WTC11 (cell line): ENCODE measurements at regions not wholly inside any gene's neighbourhood (a gene's known extent, or its start where the extent isn't known, plus 50 kb on each side); places are given as distances from the start of the nearest gene placed in this dataset.

Source experiments
- ATAC-seq: fragments of 200-7000 bp; cut with Tn5 transposase; 2 replicates; pipeline ENCODE4 v1.10.0; 2021; ENCODE audit warnings: mild to moderate bottlenecking, moderate library complexity
- CTCF ChIA-PET: fragments of 300-600 bp; sonication (Branson Sonifier 250); formaldehyde crosslinking; loops from one replicate; lab custom pipeline; 2021; ENCODE audit warnings: antibody characterized with exemption; lab: Charles Lee
- POLR2A ChIA-PET: fragments of 350-600 bp; sonication (Branson Sonifier 250); formaldehyde crosslinking; loops from one replicate; lab custom pipeline; 2021; ENCODE audit warnings: antibody characterized with exemption; lab: Charles Lee
- DNase-seq: peaks from one replicate; pipeline ENCODE4 v3.0.0; 2021; ENCODE audit warnings: low spot score
- H3K27ac Mint-ChIP-seq: 2 replicates; pipeline ENCODE4 v1.8.0; 2021; ENCODE audit warnings: mixed read lengths
- H3K27me3 Mint-ChIP-seq: 2 replicates; pipeline ENCODE4 v1.8.0; 2021; ENCODE audit warnings: low read depth, mild to moderate bottlenecking, moderate library complexity, mixed read lengths
- H3K36me3 Mint-ChIP-seq: 2 replicates; pipeline ENCODE4 v1.8.0; 2021; ENCODE audit warnings: mixed read lengths
- H3K4me1 Mint-ChIP-seq: 2 replicates; pipeline ENCODE4 v1.8.0; 2022; ENCODE audit warnings: mixed read lengths
- H3K4me3 Mint-ChIP-seq: 2 replicates; pipeline ENCODE4 v1.8.0; 2021; ENCODE audit warnings: mild to moderate bottlenecking, moderate library complexity, mixed read lengths
- H3K9me3 Mint-ChIP-seq: 2 replicates; pipeline ENCODE4 v1.8.0; 2021; ENCODE audit warnings: mixed read lengths
- ATF1 ChIP-seq: sonication (generic); formaldehyde crosslinking; IDR thresholded peaks from 2 replicates; pipeline ENCODE4 v1.8.1; 2023; ENCODE audit warnings: mild to moderate bottlenecking, moderate library complexity, missing genetic modification reagents
- GTF2I ChIP-seq: fragments of 250-450 bp; sonication (Bioruptor Pico); conservative IDR thresholded peaks from 2 replicates; pipeline ENCODE4 v1.4.0; 2021; ENCODE audit warnings: mild to moderate bottlenecking
- JUN ChIP-seq: sonication (generic); formaldehyde crosslinking; IDR thresholded peaks from 2 replicates; pipeline ENCODE4 v1.8.0; 2023; ENCODE audit warnings: mild to moderate bottlenecking, missing genetic modification reagents
- KAT7 ChIP-seq: sonication (generic); formaldehyde crosslinking; IDR thresholded peaks from 2 replicates; pipeline ENCODE4 v1.8.1; 2023; ENCODE audit warnings: missing genetic modification reagents, mild to moderate bottlenecking, borderline replicate concordance
- NFYB ChIP-seq: sonication (generic); formaldehyde crosslinking; conservative IDR thresholded peaks from 2 replicates; pipeline ENCODE4 v1.8.0; 2022; ENCODE audit warnings: low read depth, missing genetic modification reagents
- NR2C2 ChIP-seq: sonication (generic); formaldehyde crosslinking; IDR thresholded peaks from 2 replicates; pipeline ENCODE4 v1.8.0; 2022; ENCODE audit warnings: mild to moderate bottlenecking, missing genetic modification reagents
- NR3C1 ChIP-seq: sonication (generic); formaldehyde crosslinking; conservative IDR thresholded peaks from 2 replicates; pipeline ENCODE4 v1.8.1; 2023; ENCODE audit warnings: low read depth, mild to moderate bottlenecking, missing genetic modification reagents
- RELA ChIP-seq: sonication (generic); formaldehyde crosslinking; IDR thresholded peaks from 2 replicates; pipeline ENCODE4 v1.8.1; 2022; ENCODE audit warnings: missing genetic modification reagents, mild to moderate bottlenecking, borderline replicate concordance
- RORB ChIP-seq: fragments of 250-450 bp; sonication (Bioruptor Pico); IDR thresholded peaks from 2 replicates; pipeline ENCODE4 v1.9.0; 2021; ENCODE audit warnings: mild to moderate bottlenecking
- SOX15 ChIP-seq: fragments of 250-450 bp; sonication (Bioruptor Pico); IDR thresholded peaks from 2 replicates; pipeline ENCODE4 v1.9.0; 2021; ENCODE audit warnings: mild to moderate bottlenecking
- ZBTB21 ChIP-seq: sonication (generic); formaldehyde crosslinking; IDR thresholded peaks from 2 replicates; pipeline ENCODE4 v1.8.1; 2023; ENCODE audit warnings: mild to moderate bottlenecking, missing genetic modification reagents, borderline replicate concordance
- ZNF138 ChIP-seq: sonication (generic); formaldehyde crosslinking; conservative IDR thresholded peaks from 2 replicates; pipeline ENCODE4 v1.8.1; 2022; ENCODE audit warnings: mild to moderate bottlenecking, moderate library complexity, missing genetic modification reagents
- ZNF263 ChIP-seq: sonication (generic); formaldehyde crosslinking; IDR thresholded peaks from 2 replicates; pipeline ENCODE4 v1.8.1; 2022; ENCODE audit warnings: low read depth, mild to moderate bottlenecking, moderate library complexity, missing genetic modification reagents
- TF ChIP-seq, protein P1 (sequence below): sonication (generic); formaldehyde crosslinking; IDR thresholded peaks from 2 replicates; pipeline ENCODE4 v1.8.0; 2022; ENCODE audit warnings: mild to moderate bottlenecking, missing genetic modification reagents
- TF ChIP-seq, protein P2 (sequence below): sonication (generic); formaldehyde crosslinking; IDR thresholded peaks from 2 replicates; pipeline ENCODE4 v1.8.1; 2023; ENCODE audit warnings: mild to moderate bottlenecking, missing genetic modification reagents, moderate library complexity
- TF ChIP-seq, protein P3 (sequence below): sonication (generic); formaldehyde crosslinking; IDR thresholded peaks from 2 replicates; pipeline ENCODE4 v1.8.1; 2022; ENCODE audit warnings: low read depth, mild to moderate bottlenecking, moderate library complexity, missing genetic modification reagents, borderline replicate concordance
- TF ChIP-seq, protein P4 (sequence below): sonication (generic); formaldehyde crosslinking; IDR thresholded peaks from 2 replicates; pipeline ENCODE4 v1.8.0; 2022; ENCODE audit warnings: mild to moderate bottlenecking, missing genetic modification reagents
- TF ChIP-seq, protein P5 (sequence below): fragments of 250-450 bp; sonication (Bioruptor Pico); IDR thresholded peaks from 2 replicates; pipeline ENCODE4 v2.1.2; 2022; ENCODE audit warnings: mild to moderate bottlenecking, moderate library complexity
- TF ChIP-seq, protein P6 (sequence below): sonication (generic); formaldehyde crosslinking; IDR thresholded peaks from 2 replicates; pipeline ENCODE4 v1.8.1; 2023; ENCODE audit warnings: mild to moderate bottlenecking, missing genetic modification reagents
- TF ChIP-seq, protein P7 (sequence below): sonication (generic); formaldehyde crosslinking; IDR thresholded peaks from 2 replicates; pipeline ENCODE4 v1.8.1; 2022; ENCODE audit warnings: missing genetic modification reagents, borderline replicate concordance
- TF ChIP-seq, protein P8 (sequence below): sonication (generic); formaldehyde crosslinking; IDR thresholded peaks from 2 replicates; pipeline ENCODE4 v1.8.1; 2023; ENCODE audit warnings: mild to moderate bottlenecking, moderate library complexity, missing genetic modification reagents
- TF ChIP-seq, protein P9 (sequence below): fragments of 250-450 bp; sonication (Bioruptor Pico); IDR thresholded peaks from 2 replicates; pipeline ENCODE4 v1.8.0; 2021; ENCODE audit warnings: mild to moderate bottlenecking

DNA sequence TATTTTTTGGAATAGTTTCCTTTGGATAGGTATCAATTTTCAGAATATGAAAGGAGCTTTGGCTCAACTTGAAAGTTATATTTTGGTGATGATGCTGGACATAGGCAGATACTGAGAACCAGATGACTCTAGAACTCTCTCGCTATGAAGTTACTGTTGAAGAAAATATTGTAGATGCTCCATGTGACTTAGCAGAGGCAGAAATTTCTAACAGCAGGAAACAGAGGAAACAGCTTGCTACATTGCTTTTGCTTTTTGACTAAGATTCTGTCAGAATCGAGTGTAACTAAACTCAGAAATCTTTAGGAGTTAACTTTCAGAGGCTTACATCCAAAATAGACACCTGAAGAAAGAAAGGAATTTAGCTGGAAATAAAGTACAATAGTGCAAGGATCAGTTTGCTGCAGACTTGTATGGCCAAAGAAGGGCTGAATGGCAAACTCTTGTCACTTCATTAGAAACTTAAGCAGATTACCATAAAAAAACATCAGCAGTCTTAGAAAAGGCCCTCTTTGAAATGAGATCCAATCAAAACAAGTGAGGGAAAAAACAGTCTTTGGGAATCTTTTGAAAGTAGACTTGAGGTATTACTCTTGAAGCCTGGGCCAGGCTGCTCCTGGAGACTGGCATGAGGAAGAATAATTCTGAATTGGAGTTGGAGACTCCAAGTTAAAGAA, 911.8 kb downstream of the FSCB start (continued):
- TF ChIP-seq, protein P1, sequence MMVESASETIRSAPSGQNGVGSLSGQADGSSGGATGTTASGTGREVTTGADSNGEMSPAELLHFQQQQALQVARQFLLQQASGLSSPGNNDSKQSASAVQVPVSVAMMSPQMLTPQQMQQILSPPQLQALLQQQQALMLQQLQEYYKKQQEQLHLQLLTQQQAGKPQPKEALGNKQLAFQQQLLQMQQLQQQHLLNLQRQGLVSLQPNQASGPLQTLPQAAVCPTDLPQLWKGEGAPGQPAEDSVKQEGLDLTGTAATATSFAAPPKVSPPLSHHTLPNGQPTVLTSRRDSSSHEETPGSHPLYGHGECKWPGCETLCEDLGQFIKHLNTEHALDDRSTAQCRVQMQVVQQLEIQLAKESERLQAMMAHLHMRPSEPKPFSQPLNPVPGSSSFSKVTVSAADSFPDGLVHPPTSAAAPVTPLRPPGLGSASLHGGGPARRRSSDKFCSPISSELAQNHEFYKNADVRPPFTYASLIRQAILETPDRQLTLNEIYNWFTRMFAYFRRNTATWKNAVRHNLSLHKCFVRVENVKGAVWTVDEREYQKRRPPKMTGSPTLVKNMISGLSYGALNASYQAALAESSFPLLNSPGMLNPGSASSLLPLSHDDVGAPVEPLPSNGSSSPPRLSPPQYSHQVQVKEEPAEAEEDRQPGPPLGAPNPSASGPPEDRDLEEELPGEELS: no peak
- TF ChIP-seq NR3C1 (CRISPR knock-in tag) (no peak), RELA (no peak), JUN (CRISPR knock-in tag) (no peak)
- TF ChIP-seq, all 79 proteins: peak for 0

DNA sequence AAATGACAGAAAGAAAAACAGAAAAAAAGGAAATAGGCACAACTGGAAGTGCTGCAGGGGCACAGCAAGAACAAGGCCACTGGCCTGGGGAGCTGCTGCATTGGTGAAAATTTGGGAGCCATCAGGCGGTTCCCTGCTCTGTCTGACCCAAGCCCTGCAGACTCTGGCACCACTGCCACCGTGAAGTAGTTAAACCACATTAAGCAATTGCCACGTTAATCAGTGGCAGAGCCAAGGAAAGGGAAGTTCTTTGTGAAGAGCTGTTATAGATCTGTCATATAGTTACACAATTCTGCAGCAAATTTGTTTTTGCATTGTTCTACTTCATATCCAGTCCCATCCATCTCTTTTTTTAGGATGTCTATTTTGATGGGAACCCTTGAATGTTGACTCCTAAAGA, 915.3 kb downstream of the FSCB start:
- no peak overlapping the region for H3K4me3 Mint-ChIP-seq
- TF ChIP-seq, protein P2, sequence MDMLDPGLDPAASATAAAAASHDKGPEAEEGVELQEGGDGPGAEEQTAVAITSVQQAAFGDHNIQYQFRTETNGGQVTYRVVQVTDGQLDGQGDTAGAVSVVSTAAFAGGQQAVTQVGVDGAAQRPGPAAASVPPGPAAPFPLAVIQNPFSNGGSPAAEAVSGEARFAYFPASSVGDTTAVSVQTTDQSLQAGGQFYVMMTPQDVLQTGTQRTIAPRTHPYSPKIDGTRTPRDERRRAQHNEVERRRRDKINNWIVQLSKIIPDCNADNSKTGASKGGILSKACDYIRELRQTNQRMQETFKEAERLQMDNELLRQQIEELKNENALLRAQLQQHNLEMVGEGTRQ (CRISPR knock-in tag): no peak
- TF ChIP-seq ZNF263 (CRISPR knock-in tag): no peak
- TF ChIP-seq RELA: no peak
- TF ChIP-seq, protein P3, sequence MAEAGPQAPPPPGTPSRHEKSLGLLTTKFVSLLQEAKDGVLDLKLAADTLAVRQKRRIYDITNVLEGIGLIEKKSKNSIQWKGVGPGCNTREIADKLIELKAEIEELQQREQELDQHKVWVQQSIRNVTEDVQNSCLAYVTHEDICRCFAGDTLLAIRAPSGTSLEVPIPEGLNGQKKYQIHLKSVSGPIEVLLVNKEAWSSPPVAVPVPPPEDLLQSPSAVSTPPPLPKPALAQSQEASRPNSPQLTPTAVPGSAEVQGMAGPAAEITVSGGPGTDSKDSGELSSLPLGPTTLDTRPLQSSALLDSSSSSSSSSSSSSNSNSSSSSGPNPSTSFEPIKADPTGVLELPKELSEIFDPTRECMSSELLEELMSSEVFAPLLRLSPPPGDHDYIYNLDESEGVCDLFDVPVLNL: no peak
- TF ChIP-seq, protein P4, sequence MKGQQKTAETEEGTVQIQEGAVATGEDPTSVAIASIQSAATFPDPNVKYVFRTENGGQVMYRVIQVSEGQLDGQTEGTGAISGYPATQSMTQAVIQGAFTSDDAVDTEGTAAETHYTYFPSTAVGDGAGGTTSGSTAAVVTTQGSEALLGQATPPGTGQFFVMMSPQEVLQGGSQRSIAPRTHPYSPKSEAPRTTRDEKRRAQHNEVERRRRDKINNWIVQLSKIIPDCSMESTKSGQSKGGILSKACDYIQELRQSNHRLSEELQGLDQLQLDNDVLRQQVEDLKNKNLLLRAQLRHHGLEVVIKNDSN (CRISPR knock-in tag): no peak
- TF ChIP-seq, protein P5, sequence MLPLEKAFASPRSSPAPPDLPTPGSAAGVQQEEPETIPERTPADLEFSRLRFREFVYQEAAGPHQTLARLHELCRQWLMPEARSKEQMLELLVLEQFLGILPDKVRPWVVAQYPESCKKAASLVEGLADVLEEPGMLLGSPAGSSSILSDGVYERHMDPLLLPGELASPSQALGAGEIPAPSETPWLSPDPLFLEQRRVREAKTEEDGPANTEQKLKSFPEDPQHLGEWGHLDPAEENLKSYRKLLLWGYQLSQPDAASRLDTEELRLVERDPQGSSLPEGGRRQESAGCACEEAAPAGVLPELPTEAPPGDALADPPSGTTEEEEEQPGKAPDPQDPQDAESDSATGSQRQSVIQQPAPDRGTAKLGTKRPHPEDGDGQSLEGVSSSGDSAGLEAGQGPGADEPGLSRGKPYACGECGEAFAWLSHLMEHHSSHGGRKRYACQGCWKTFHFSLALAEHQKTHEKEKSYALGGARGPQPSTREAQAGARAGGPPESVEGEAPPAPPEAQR (CRISPR knock-in tag): no peak
- no peak for TF ChIP-seq NFYB (CRISPR knock-in tag)
- TF ChIP-seq, protein P6, sequence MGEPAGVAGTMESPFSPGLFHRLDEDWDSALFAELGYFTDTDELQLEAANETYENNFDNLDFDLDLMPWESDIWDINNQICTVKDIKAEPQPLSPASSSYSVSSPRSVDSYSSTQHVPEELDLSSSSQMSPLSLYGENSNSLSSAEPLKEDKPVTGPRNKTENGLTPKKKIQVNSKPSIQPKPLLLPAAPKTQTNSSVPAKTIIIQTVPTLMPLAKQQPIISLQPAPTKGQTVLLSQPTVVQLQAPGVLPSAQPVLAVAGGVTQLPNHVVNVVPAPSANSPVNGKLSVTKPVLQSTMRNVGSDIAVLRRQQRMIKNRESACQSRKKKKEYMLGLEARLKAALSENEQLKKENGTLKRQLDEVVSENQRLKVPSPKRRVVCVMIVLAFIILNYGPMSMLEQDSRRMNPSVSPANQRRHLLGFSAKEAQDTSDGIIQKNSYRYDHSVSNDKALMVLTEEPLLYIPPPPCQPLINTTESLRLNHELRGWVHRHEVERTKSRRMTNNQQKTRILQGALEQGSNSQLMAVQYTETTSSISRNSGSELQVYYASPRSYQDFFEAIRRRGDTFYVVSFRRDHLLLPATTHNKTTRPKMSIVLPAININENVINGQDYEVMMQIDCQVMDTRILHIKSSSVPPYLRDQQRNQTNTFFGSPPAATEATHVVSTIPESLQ (CRISPR knock-in tag): no peak
- TF ChIP-seq, protein P7, sequence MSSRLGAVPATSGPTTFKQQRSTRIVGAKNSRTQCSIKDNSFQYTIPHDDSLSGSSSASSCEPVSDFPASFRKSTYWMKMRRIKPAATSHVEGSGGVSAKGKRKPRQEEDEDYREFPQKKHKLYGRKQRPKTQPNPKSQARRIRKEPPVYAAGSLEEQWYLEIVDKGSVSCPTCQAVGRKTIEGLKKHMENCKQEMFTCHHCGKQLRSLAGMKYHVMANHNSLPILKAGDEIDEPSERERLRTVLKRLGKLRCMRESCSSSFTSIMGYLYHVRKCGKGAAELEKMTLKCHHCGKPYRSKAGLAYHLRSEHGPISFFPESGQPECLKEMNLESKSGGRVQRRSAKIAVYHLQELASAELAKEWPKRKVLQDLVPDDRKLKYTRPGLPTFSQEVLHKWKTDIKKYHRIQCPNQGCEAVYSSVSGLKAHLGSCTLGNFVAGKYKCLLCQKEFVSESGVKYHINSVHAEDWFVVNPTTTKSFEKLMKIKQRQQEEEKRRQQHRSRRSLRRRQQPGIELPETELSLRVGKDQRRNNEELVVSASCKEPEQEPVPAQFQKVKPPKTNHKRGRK: no peak
- TF ChIP-seq SOX15 (CRISPR knock-in tag): no peak
- TF ChIP-seq RORB (CRISPR knock-in tag): no peak
- TF ChIP-seq NR2C2 (CRISPR knock-in tag): no peak
- TF ChIP-seq, protein P8, sequence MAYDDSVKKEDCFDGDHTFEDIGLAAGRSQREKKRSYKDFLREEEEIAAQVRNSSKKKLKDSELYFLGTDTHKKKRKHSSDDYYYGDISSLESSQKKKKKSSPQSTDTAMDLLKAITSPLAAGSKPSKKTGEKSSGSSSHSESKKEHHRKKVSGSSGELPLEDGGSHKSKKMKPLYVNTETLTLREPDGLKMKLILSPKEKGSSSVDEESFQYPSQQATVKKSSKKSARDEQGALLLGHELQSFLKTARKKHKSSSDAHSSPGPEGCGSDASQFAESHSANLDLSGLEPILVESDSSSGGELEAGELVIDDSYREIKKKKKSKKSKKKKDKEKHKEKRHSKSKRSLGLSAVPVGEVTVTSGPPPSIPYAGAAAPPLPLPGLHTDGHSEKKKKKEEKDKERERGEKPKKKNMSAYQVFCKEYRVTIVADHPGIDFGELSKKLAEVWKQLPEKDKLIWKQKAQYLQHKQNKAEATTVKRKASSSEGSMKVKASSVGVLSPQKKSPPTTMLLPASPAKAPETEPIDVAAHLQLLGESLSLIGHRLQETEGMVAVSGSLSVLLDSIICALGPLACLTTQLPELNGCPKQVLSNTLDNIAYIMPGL (CRISPR knock-in tag): no peak
- TF ChIP-seq KAT7 (CRISPR knock-in tag): no peak
- TF ChIP-seq ZNF138 (CRISPR knock-in tag): no peak
- TF ChIP-seq ZBTB21 (CRISPR knock-in tag): no peak
- no peak for TF ChIP-seq GTF2I
- TF ChIP-seq, protein P9, sequence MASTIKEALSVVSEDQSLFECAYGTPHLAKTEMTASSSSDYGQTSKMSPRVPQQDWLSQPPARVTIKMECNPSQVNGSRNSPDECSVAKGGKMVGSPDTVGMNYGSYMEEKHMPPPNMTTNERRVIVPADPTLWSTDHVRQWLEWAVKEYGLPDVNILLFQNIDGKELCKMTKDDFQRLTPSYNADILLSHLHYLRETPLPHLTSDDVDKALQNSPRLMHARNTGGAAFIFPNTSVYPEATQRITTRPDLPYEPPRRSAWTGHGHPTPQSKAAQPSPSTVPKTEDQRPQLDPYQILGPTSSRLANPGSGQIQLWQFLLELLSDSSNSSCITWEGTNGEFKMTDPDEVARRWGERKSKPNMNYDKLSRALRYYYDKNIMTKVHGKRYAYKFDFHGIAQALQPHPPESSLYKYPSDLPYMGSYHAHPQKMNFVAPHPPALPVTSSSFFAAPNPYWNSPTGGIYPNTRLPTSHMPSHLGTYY (CRISPR knock-in tag): no peak
- no peak for TF ChIP-seq ATF1 (CRISPR knock-in tag)
- POLR2A ChIA-PET: no interaction called here
- H3K4me1 Mint-ChIP-seq: peaks cover 26% of the 10 kb centered on the region
- H3K27me3 Mint-ChIP-seq: no peaks in the 10 kb centered on the region
- H3K9me3 Mint-ChIP-seq: no peaks in the 10 kb centered on the region
- no peak; the same call in 1 of the 2 replicates for ATAC-seq
- no peak for DNase-seq
- H3K36me3 Mint-ChIP-seq: no peaks in the 10 kb centered on the region
- H3K27ac Mint-ChIP-seq: no peak overlapping the region
- CTCF ChIA-PET: no interaction called here
